ENCODE measurements at regions not wholly inside any gene's neighbourhood (a gene's known extent, or its start where the extent isn't known, plus 50 kb on each side); places are given as distances from the start of the nearest gene placed in this dataset.
"Not testable (repeated sequence)": the region's sequence is repeated elsewhere in the genome, so short reads cannot be mapped to it uniquely, and the experiment has no call there.

DNA sequence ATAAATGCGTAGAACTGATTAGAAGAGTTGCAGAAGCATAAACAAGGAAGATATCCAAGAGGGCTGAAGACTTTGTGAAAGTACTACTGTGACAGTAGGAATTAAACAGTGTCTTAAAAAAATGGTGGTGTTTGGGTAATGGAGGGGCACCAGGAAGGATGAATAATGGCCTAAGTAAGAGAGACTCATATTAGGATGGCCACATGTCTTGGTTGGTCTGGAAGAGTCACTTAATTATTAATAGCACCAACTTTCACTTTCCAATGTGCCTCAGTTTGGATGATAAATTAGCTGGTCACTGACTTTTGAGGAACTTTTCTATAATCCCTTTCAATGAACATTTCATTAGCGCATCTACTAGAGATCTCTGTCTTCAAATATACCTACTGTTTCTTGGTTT, 372.2 kb downstream of the NYAP2 start:
- DNase-seq = no peak

- no peak for DNase-seq
Measured at GRCh38 chr2:225768741-225769140, 369.2 kb downstream of the NYAP2 start.

GRCh38 chr2:225766431-225766830, 366.9 kb downstream of the NYAP2 start:
- no peak for DNase-seq

GRCh38 chr2:225765820-225766219, 366.3 kb downstream of the NYAP2 start:
- DNase-seq = no peak

- DNase-seq = no peak
Measured at GRCh38 chr2:225764346-225764745, 364.8 kb downstream of the NYAP2 start.

GRCh38 chr2:225763711-225764110, 364.2 kb downstream of the NYAP2 start:
- no peak for DNase-seq

DNA sequence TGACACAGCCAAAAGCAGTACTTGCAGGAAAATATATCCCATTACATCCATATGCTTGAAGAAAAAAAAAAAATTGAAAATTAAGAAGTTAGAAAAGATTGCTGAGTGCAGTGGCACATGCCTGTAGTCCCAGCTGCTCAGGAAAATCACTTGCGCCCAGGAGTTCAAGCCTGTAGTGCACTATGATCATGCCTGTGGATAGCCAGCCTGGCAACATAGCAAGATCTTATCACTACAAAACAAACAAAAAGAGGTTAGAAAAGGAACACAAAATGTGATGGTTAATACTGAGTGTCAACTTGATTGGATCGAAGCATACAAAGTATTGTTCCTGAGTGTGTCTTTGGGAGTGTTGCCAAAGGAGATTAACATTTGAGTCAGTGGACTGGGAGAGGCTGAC, 361.9 kb downstream of the NYAP2 start:
- DNase-seq = no peak

GRCh38 chr2:225757248-225757647, 357.7 kb downstream of the NYAP2 start:
- no peak for DNase-seq

- no peak for DNase-seq
Measured at GRCh38 chr2:225756198-225756597, 356.7 kb downstream of the NYAP2 start.

DNA sequence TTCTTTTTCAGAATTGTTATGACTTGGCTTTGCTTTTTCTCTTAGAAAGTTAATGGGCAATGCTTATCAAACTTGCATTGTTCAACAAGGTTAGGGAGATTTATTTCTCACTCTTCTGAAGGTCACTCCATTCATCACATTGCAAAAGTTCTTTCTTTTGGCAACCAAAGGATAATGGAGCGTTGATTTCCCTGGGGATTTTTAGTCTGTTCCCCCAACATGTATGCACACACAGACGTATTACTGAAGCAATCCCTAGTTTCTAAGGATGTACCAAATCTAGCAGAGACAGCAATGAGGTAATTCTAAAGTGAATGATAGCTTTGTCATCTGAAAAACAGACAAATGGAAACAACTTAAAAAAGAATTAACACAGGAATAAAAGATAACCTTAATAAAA, 349.1 kb downstream of the NYAP2 start:
- no peak for DNase-seq

DNA sequence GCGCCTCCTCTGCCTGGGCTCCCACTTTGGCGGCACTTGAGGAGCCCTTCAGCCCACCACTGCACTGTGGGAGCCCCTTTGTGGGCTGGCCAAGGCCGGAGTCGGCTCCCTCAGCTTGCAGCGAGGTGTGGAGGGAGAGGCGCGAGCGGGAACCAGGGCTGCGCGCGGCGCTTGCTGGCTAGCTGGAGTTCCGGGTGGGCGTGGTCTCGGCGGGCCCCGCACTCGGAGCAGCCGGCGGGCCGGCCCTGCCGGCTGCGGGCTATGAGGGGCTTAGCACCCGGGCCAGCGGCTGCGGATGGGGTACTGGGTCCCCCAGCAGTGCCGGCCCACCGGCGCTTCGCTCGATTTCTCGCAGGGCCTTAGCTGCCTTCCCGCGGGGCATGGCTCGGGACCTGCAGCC, 344.5 kb downstream of the NYAP2 start:
- not testable (repeated sequence) for DNase-seq

DNA sequence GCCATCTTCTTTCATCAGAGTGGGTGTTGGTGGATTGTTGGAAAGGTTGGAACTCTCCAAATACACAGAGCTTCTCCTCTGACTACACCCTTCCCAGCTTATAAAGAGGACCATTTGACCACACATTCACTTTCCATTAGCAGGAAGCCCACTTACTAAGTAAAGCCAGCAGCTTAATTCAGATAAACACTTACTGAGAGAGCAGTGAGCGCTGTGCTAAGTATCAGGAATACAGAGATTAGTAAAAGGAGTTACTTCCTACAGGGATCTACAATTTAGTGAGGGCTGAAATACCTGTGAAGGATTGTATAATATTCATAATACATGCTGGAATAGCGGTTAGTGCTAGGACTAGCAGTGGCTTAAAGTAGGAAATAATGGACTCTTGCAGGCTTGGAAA, 343.0 kb downstream of the NYAP2 start:
- no peak for DNase-seq

DNA sequence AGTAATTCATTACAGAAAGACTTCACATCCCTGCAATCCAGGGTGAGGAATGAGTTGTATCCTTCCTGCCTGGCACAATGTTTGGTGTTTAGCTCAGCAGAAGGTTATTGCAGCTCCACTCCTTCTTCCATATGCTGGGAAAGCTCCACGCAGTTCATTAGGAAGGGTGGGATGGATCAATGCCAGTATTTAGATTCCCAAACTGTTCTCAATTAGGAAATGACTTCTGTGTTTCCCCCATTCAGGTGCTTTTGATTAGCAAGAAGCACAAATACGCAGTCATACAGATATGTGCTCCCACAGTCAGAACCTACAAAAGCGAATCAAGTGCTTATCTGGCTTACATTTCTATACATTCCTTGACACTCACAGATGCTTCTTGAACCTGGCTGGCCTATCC, 340.6 kb downstream of the NYAP2 start:
- DNase-seq = no peak

GRCh38 chr2:225739328-225739727, 339.8 kb downstream of the NYAP2 start:
- DNase-seq = no peak

GRCh38 chr2:225738735-225739134, 339.2 kb downstream of the NYAP2 start:
- no peak for DNase-seq

DNA sequence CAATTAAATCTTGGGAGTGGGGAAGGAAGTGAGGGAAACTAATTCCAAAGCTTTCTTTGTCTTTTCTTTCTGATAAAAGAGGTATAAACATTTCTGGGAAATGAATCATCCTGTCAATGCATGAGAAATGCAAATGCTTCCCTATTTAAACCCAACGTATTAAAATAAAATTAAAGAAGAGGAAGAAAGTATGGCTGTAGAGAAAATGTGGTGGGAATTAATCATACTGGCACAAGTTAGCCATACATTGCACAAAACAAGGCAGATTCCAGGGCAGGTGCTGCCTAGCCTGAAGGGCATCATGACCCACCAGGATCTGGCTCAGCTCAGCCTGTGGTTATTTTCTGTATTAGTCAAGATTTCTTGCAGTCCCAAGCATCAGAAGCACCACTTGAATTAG, 338.0 kb downstream of the NYAP2 start:
- no peak for DNase-seq

- no peak for DNase-seq
Measured at GRCh38 chr2:225735844-225736243, 336.3 kb downstream of the NYAP2 start.

DNA sequence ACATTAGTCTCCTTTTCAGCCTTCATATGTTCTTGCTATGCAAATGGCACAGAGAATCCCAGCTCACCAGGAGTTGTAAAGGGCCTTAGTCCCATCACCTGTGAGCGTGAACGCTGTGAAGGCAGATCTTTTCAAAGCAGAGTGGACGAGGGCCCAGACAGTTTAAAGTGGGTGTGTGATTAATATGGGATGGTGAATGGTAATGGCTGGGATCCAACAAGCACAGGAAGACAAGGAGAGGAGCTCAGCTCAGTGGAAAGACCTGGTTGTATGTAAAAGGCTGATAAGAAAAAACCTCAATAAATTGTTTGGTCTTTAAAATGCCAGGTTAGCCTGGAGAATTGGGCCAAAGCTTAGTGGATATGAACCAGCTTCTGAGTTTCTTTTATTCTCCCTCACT, 326.2 kb downstream of the NYAP2 start:
- no peak for DNase-seq
